WI38 (cell line): ENCODE measurements at regions not wholly inside any gene's neighbourhood (a gene's known extent, or its start where the extent isn't known, plus 50 kb on each side); places are given as distances from the start of the nearest gene placed in this dataset.
"Not testable (repeated sequence)": the region's sequence is repeated elsewhere in the genome, so short reads cannot be mapped to it uniquely, and the experiment has no call there.

ENCODE experiments used
- H3K4me3 ChIP-seq: 2 replicates; pipeline ENCODE4 v1.5.1; 2011; ENCODE audit warnings: low read depth, mild to moderate bottlenecking, control low read depth, low read length
- CTCF ChIP-seq: IDR thresholded peaks from 2 replicates; pipeline ENCODE4 v1.5.1; 2012; ENCODE audit warnings: low read depth, mild to moderate bottlenecking, control low read depth, low read length

GRCh38 chr15:81893182-81893835, 152.5 kb downstream of the MEX3B start:
- TF ChIP-seq CTCF: no peak
- peak overlapping the region; percentile 4; the same call in 1 of the 2 replicates for H3K4me3 ChIP-seq

- no peak overlapping the region for H3K4me3 ChIP-seq
- TF ChIP-seq CTCF: no peak
These were observed 155.3 kb downstream of the MEX3B start for GRCh38 chr15:81890496-81890895.

- no peak for TF ChIP-seq CTCF
- H3K4me3 ChIP-seq: no peak overlapping the region
These were observed 156.3 kb downstream of the MEX3B start for GRCh38 chr15:81889485-81889881.

GRCh38 chr15:81888748-81889484, 156.9 kb downstream of the MEX3B start:
- TF ChIP-seq CTCF: no peak
- H3K4me3 ChIP-seq: no peak overlapping the region

- no peak for TF ChIP-seq CTCF
- H3K4me3 ChIP-seq: no peak overlapping the region
These were observed 157.9 kb downstream of the MEX3B start for GRCh38 chr15:81887912-81888311.

GRCh38 chr15:81887188-81887587, 158.6 kb downstream of the MEX3B start:
- H3K4me3 ChIP-seq: not testable (repeated sequence)

- H3K4me3 ChIP-seq: no peak overlapping the region
- no peak for TF ChIP-seq CTCF
These were observed 159.2 kb downstream of the MEX3B start for GRCh38 chr15:81886591-81886990.
